ENCODE measurements at regions not wholly inside any gene's neighbourhood (a gene's known extent, or its start where the extent isn't known, plus 50 kb on each side); places are given as distances from the start of the nearest gene placed in this dataset.

- TF ChIP-seq ZNF274 (IDR thresholded peaks at IDR 0.05; ENCODE audit: borderline replicate concordance, extremely low read depth, low read length) (no peak), CTCF (IDR thresholded peaks at IDR 0.05; ENCODE audit: control extremely low read depth in 1 of 3, insufficient read depth in 1 of 3, low read depth in 1 of 3, low read length in 3 of 3) (no peak)
Observed at GRCh38 chr1:219560856-219561255, 52.0 kb downstream of the ZC3H11B start.
